Right forelimb (tissue), 1 donor: ENCODE measurements at regions not wholly inside any gene's neighbourhood (a gene's known extent, or its start where the extent isn't known, plus 50 kb on each side); places are given as distances from the start of the nearest gene placed in this dataset.
"Not testable (repeated sequence)": the region's sequence is repeated elsewhere in the genome, so short reads cannot be mapped to it uniquely, and the experiment has no call there.

Experiments
- DNase-seq: peaks from one replicate; pipeline ENCODE4 v3.0.0-alpha.2; 2018

DNA sequence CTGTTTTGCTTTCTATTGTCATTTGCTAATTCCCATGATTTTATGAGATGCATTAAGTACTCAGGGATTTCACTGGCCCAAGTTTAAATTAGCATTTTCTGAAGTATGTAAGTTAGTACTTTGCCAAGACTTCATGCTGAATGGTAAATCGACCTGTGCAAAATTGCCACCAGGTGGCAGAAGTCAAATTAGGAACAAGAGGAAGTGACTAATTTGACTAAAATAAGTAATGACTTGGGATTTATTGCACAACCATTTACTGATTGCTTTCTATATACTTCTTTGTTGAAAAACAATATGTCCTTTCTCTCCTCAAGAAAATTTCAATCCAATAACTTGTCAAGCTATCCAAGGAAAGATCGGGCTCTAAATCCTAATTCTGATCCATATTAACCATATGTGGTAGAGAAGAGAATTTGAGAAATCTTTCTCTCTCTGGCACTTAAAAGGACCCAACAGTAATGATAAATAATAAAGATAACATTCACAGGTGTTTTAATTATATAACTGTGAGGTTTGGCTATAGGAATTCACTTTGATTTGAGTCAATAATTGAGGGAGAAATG, 253.7 kb upstream of the CHORDC1 start:
- no peak for DNase-seq

GRCh38 chr11:90468923-90469322, 246.1 kb upstream of the CHORDC1 start:
- DNase-seq: no peak

GRCh38 chr11:90465553-90465952, 242.7 kb upstream of the CHORDC1 start:
- no peak for DNase-seq

- not testable (repeated sequence) for DNase-seq
These were observed 232.6 kb upstream of the CHORDC1 start for GRCh38 chr11:90455347-90455920.

GRCh38 chr11:90453525-90453924, 230.7 kb upstream of the CHORDC1 start:
- DNase-seq: no peak

DNA sequence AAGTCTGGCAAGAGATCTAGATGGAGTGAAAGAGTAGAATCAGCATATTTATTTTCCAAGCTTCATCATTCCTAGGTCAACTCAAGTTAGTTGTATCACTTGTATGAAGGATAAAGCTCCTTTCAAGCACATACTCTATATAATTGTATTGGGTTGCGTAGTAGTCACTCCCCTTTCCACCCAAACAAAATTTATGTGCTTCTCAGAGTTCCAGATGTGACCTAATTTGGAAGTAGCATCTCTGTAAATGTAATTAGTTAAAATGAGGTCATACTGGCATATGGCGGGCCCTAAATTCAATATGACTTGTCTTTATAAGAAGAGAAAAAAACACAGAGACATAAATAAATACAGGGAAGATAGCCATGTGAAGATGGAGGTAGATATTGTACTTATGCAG, 226.8 kb upstream of the CHORDC1 start:
- DNase-seq: no peak

DNA sequence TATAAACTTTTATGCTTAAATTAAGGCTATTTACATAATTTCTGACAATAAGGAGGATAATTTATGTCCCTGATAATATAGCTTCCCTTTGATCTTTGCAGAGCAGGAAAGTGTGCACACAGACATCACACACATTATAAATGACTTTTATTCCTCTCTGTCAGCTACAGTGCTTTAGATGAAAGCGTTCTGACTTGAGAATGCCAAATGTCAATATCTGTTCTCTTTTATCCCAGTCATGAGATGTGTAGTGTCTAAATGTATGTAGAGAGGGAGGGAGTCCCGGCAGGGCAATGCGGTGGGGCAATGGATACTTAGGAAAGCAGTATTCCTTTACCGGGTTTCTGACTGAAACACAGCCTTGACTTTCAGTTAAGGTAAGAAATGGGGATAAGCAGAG, 225.4 kb upstream of the CHORDC1 start:
- no peak for DNase-seq

- DNase-seq: no peak
These were observed 224.8 kb upstream of the CHORDC1 start for GRCh38 chr11:90447618-90448017.

DNA sequence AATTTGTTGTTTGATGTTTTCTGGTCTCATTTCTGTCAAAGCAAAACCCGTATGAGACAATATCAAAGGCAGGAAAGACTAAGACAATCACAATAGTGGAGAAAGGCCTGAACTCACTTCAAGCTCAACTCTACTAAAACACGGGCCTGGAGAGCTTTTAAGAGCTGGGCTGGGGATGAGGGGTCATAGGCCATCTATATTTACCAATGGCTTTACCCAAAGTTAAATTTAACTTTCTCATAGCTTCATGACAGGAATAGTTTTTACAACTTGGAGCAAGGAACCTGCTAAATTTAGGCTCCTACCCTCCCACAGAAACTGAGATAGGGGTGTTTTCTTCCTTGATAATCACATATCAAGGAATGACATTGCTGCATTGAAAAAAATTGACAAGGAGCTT, 223.4 kb upstream of the CHORDC1 start:
- no peak for DNase-seq

DNA sequence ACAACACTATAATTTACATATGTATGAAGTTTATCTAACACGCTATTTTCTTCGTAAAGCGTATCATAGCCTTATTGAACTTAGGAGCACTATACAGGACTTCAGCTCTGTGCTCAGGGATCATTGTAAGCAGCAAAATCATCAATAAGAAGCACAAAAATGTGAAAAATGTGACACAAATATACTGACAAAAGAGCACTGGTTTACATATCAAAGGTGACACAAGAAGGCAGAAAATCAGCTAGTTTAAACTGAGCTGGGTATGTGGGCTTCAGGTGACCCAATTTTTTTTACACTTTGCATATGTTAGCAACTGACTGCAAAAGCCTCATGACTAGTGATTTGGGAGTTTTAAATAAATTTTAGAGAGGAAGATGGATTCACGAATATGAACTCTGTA, 215.2 kb upstream of the CHORDC1 start:
- DNase-seq: no peak

DNA sequence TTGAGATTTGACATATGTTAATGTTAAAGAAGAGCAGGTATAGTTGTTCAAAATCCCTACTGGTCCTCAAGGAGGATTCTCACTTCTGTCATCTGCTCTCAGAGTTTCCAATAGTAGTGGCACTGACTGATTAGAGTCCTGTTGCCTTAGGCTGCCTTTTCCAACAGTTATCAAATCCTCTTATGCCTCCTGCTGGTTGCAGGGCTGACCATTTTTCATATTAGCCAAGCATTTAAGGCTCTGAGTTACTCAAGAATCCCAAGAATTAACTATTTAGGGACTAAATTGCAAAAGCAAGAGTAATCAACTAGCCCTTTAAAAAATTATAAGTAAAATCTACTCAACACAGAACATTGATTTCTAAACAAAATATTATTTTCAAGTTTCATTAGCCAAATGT, 212.0 kb upstream of the CHORDC1 start:
- DNase-seq: no peak

- DNase-seq: no peak
These were observed 206.0 kb upstream of the CHORDC1 start for GRCh38 chr11:90428836-90429235.

DNA sequence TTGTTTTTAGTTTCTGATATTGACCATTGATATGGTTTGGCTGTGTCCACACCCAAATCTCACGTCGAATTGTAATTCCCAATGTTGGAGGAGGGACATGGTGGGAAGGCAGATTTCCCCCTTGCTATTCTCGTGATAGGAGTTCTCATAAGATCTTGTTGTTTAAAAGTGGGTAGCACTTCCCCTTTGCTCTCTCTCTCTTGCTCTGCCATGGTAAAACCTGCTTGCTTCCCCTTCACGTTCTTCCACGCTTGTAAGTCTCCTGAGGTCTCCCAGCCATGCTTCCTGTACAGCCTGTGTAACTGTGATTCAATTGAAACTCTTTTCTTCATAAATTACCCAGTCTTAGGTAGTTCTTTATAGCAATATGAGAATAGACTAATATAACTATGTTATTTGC, 203.6 kb upstream of the CHORDC1 start:
- no peak for DNase-seq

- no peak for DNase-seq
These were observed 200.5 kb upstream of the CHORDC1 start for GRCh38 chr11:90423378-90423777.

DNA sequence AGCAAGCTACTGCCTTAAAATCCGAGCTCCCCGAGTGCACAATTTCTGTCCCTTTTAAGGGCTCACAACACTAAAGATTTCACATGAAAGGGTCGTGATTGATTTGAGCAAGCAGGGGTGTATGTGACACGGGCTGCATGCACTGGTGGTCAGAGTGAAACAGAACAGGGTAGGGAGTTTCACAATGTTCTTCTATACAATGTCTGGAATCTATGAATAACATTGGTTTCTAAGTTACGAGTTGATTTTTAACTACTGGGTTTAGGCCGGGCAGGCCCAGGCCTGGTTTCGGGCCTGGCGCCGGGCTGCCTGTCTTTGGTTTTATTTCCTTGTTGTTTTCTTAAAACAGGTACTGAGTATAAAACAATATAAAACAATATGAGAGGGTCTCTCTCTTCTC, 199.9 kb upstream of the CHORDC1 start:
- not testable (repeated sequence) for DNase-seq

DNA sequence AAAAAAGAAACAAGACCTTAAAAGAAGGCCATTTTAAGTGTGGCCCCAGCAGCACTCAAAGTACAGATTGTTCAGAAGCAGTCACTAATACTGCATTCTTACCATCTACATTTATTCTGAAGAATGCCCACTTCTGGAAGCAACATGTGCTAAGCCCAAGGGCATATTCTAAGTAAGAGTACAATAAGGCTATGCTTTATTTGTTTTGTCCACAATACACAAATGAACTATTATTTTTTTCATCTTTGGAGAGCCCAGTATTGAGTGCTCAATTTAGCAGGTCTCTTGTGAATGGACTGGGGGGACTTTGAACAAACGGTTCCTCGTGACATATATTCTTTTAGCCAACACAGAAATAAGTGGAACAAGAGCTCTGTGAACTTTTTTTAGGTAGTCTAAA, 191.4 kb upstream of the CHORDC1 start:
- DNase-seq: no peak

DNA sequence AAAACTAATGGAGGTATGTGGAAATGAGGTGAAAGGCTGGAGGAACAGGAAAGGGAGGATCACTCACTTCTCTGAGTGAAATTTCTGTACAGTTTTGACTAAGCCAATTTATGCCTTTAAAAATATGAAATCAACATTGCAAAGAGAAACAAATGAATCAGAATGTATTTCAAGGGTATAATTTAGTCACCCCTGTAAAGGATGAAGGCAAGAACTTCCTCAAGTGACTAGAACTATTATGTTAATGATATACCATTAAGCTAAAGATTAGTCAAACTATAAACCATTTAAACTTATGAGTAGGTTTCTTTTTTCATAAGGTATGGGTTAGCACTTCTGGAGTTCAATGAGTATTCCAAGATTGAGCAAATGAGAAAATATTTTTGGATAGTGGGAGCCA, 184.5 kb upstream of the CHORDC1 start:
- no peak for DNase-seq

GRCh38 chr11:90392692-90393091, 169.8 kb upstream of the CHORDC1 start:
- DNase-seq: no peak

DNA sequence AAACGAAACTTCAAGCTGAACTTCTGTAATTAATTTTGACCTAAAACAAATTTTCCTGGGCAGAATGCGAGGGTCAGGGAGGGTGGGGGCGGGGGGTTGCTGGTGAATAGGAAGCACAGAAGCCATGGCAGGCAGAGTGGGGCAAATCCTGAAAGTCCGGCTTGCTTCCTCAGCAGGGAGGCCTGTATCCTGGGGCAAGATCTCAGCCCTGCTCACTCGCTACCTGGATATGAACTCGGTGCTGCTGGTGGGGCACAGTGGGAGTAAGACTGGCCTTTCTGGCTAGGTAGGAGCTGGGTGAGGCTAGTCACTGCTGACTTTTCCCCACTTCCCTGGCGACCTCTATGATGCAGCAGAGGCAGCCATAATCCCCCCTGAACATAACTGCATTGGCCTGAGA, 168.9 kb upstream of the CHORDC1 start:
- no peak for DNase-seq

- DNase-seq: no peak
These were observed 157.4 kb upstream of the CHORDC1 start for GRCh38 chr11:90380206-90380605.

GRCh38 chr11:90373971-90374370, 151.1 kb upstream of the CHORDC1 start:
- no peak for DNase-seq

- no peak for DNase-seq
These were observed 141.7 kb upstream of the CHORDC1 start for GRCh38 chr11:90364527-90364926.

GRCh38 chr11:90363739-90364138, 140.9 kb upstream of the CHORDC1 start:
- DNase-seq: no peak

DNA sequence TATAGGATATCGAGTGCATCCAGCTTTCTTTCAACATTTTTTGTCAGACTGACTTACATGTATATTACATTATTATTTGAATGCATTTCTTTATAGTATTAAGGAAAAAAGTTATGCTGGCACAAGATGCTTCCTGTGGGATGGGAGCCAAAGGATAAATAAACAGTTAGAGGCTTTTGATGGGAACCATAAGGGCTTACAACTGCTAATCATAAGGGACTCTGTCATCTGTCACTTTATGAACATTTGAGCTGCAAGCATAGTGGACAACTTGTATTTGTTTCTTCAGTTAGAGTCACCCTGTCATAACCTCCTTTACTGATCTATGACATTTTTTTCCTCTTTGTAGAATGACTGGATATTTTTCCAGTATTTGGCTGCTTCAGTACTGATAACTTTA, 132.4 kb upstream of the CHORDC1 start:
- no peak for DNase-seq

GRCh38 chr11:90349731-90350130, 126.9 kb upstream of the CHORDC1 start:
- no peak for DNase-seq
